GM21423 (cell line): ENCODE measurements at regions not wholly inside any gene's neighbourhood (a gene's known extent, or its start where the extent isn't known, plus 50 kb on each side); places are given as distances from the start of the nearest gene placed in this dataset.
"Not testable (repeated sequence)": the region's sequence is repeated elsewhere in the genome, so short reads cannot be mapped to it uniquely, and the experiment has no call there.

Source experiments
- ATAC-seq: cut with Tn5 transposase; IDR thresholded peaks from one replicate; pipeline ENCODE4 v1.9.1; 2021; ENCODE audit warnings: mild to moderate bottlenecking, moderate library complexity; ENCODE audit not compliant: unreplicated experiment

GRCh38 chr5:94027145-94027544, 285.7 kb upstream of the POU5F2 start:
- ATAC-seq, result no peak

- no peak for ATAC-seq
Observed at GRCh38 chr5:94025788-94026473, 284.5 kb upstream of the POU5F2 start.

GRCh38 chr5:94024620-94025019, 283.2 kb upstream of the POU5F2 start:
- ATAC-seq, result no peak

GRCh38 chr5:94024101-94024500, 282.7 kb upstream of the POU5F2 start:
- no peak for ATAC-seq

GRCh38 chr5:94021246-94021645, 279.8 kb upstream of the POU5F2 start:
- no peak for ATAC-seq

- ATAC-seq, result no peak
Observed at GRCh38 chr5:94017579-94017978, 276.2 kb upstream of the POU5F2 start.

GRCh38 chr5:94010814-94011213, 269.4 kb upstream of the POU5F2 start:
- no peak for ATAC-seq

GRCh38 chr5:94009161-94009560, 267.8 kb upstream of the POU5F2 start:
- ATAC-seq, result no peak

- no peak for ATAC-seq
Observed at GRCh38 chr5:93998951-93999455, 257.6 kb upstream of the POU5F2 start.

GRCh38 chr5:93997562-93997961, 256.2 kb upstream of the POU5F2 start:
- no peak for ATAC-seq

- ATAC-seq, result peak; percentile 59
Observed at GRCh38 chr5:93995126-93995621, 253.8 kb upstream of the POU5F2 start.

- ATAC-seq, result no peak
Observed at GRCh38 chr5:93993161-93993560, 251.8 kb upstream of the POU5F2 start.

- ATAC-seq, result no peak
Observed at GRCh38 chr5:93990504-93991070, 249.2 kb upstream of the POU5F2 start.

- ATAC-seq, result not testable (repeated sequence)
Observed at GRCh38 chr5:93985940-93986570, 244.7 kb upstream of the POU5F2 start.

GRCh38 chr5:93978222-93978621, 236.8 kb upstream of the POU5F2 start:
- ATAC-seq, result no peak

- no peak for ATAC-seq
Observed at GRCh38 chr5:93967923-93968322, 226.5 kb upstream of the POU5F2 start.

GRCh38 chr5:93964421-93964820, 223.0 kb upstream of the POU5F2 start:
- no peak for ATAC-seq

- no peak for ATAC-seq
Observed at GRCh38 chr5:93960042-93960441, 218.6 kb upstream of the POU5F2 start.

- ATAC-seq, result no peak
Observed at GRCh38 chr5:93956006-93956405, 214.6 kb upstream of the POU5F2 start.

- no peak for ATAC-seq
Observed at GRCh38 chr5:93954421-93955069, 213.1 kb upstream of the POU5F2 start.

GRCh38 chr5:93953442-93953841, 212.0 kb upstream of the POU5F2 start:
- no peak for ATAC-seq
